Sigmoid colon (tissue), 6 donors: ENCODE measurements at regions not wholly inside any gene's neighbourhood (a gene's known extent, or its start where the extent isn't known, plus 50 kb on each side); places are given as distances from the start of the nearest gene placed in this dataset.
"Not testable (repeated sequence)": the region's sequence is repeated elsewhere in the genome, so short reads cannot be mapped to it uniquely, and the experiment has no call there.

ENCODE experiments used
- DNase-seq: peaks from one replicate; pipeline ENCODE4 v3.0.0-alpha.2; 2019
- H3K27ac ChIP-seq, 4 donors: fragments of 200-600 bp; sonication (generic); one replicate each; pipeline ENCODE4 v1.5.1; 2016 to 2019; ENCODE audit warnings: mild to moderate bottlenecking in 1 of 4
- H3K27me3 ChIP-seq, 3 donors: fragments of 200-600 bp; sonication (generic); one replicate each; pipeline ENCODE4 v1.5.1; 2019; ENCODE audit warnings: mild to moderate bottlenecking in 1 of 3
- H3K36me3 ChIP-seq, 4 donors: fragments of 200-600 bp; sonication (generic); one replicate each; pipeline ENCODE4 v1.5.1; 2016 to 2019
- H3K4me1 ChIP-seq, 4 donors: fragments of 200-600 bp; sonication (generic); one replicate each; pipeline ENCODE4 v1.5.1; 2017 to 2019
- H3K4me3 ChIP-seq, 4 donors: fragments of 200-600 bp; sonication (generic); one replicate each; pipeline ENCODE4 v1.5.1; 2017 to 2019; ENCODE audit warnings: mild to moderate bottlenecking in 2 of 4, moderate library complexity in 1 of 4
- H3K9me3 ChIP-seq, 4 donors: fragments of 200-600 bp in 3 of 4; sonication (generic) in 3 of 4; one replicate each; pipeline versions ENCODE4 v1.5.1 to v1.6.1; 2013 to 2019
- EP300 ChIP-seq, 4 donors: sonication (generic); formaldehyde crosslinking; IDR thresholded peaks; one replicate each; pipeline ENCODE4 v1.6.1; 2017; ENCODE audit warnings: antibody characterized with exemption in 4 of 4
- POLR2A ChIP-seq, 2 donors: fragments of 450-650 bp; IDR thresholded peaks; one replicate each; pipeline ENCODE4 v1.6.1; 2016; ENCODE audit warnings: antibody characterized with exemption in 2 of 2, mild to moderate bottlenecking in 2 of 2, moderate library complexity in 2 of 2
- POLR2AphosphoS5 ChIP-seq, 4 donors: sonication (generic); formaldehyde crosslinking; IDR thresholded peaks; one replicate each; pipeline ENCODE4 v1.6.1; 2017; ENCODE audit warnings: antibody characterized with exemption in 4 of 4
- WGBS, 2 donors: extraction: QIAGEN DNeasy Blood & Tissue Kit; methylation state at CpG; one replicate each; pipeline ENCODE4 v1.1.7; 2013; 5-methylcytosine and 5-hydroxymethylcytosine counted together
- intact Hi-C: fragments of 100-400 bp; cut with DNase I; formaldehyde crosslinking; loops from one replicate; pipeline ENCODE4 v1.15.1; 2023
- TF ChIP-seq, protein P1 (sequence below), 4 experiments: fragments of 450-650 bp in 3 of 4; fragments of 200-600 bp in 1 of 4; IDR thresholded peaks; one replicate each; pipeline ENCODE4 v1.5.1; 2016 to 2019; ENCODE audit warnings: antibody characterized with exemption in 4 of 4, mild to moderate bottlenecking in 3 of 4, moderate library complexity in 2 of 4
- donor health status: healthy with polysubstance abuse.
- donor health status: healthy.

DNA sequence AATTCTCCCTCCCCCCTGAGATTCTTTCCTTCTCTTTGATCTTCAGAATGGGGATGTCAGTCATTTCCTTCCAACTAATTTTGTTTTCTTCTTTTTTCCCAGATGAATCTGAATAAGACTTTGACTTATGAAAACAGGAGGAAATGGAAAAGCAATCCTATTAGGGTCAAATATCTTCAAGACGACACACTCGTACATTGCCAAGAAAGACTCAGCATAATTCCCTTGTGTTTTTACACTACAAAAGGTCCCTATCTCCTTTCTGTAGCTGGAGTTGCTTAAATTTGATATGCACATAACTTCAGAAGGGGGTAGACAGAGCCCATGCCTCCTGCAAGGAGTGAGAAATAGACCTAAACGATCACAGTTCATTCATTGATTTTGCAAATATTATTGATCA lies 230.3 kb upstream of the RBBP8 start:
- H3K9me3 ChIP-seq, result no peaks in the 10 kb centered on the region
- intact Hi-C loops, result no loop called here
- TF ChIP-seq EP300 (IDR thresholded peaks at IDR 0.05) (no peak), POLR2A (IDR thresholded peaks at IDR 0.05) (no peak)

DNA sequence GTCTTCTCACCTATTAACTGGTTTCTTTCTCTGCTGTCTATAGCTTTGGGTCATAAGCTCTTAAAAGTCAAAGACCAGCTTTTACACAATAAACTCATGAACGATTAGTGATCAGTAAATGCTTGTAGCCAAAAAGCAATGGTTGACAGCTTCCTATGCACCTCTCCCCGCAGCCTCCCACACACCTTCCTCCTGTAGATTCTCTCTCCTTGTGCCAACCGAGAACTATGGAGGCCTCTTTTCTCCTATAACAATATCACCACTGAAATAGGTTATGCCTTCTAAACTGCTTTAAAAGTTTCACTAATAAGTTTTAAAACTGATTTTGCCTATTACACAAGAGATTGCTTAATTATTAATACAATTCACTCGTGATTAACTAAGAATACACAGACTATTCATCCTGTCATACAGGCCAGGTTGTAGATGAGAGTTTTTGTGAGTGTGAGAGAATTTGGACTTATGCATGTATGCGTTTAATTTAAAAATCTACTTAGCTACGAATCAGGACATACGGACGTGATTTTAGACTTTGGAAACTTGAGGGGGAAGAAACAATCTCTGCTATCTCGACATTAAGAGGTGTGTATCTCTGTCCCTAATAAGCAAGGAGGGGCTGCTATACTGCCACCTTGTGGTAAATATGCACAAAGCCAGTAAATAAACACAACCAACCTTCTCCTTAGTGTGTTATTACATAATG lies 229.1 kb upstream of the RBBP8 start:
- Histone ChIP-seq H3K36me3 (no peaks in the 10 kb centered on the region), H3K27ac (no peak overlapping the region), H3K4me3 (no peak overlapping the region), H3K4me1 (peaks cover 0 to 22% (median 15%) of the 10 kb centered on the region in 4 donors), H3K27me3 (no peaks in the 10 kb centered on the region), H3K9me3 (no peaks in the 10 kb centered on the region)
- TF ChIP-seq, protein P1, sequence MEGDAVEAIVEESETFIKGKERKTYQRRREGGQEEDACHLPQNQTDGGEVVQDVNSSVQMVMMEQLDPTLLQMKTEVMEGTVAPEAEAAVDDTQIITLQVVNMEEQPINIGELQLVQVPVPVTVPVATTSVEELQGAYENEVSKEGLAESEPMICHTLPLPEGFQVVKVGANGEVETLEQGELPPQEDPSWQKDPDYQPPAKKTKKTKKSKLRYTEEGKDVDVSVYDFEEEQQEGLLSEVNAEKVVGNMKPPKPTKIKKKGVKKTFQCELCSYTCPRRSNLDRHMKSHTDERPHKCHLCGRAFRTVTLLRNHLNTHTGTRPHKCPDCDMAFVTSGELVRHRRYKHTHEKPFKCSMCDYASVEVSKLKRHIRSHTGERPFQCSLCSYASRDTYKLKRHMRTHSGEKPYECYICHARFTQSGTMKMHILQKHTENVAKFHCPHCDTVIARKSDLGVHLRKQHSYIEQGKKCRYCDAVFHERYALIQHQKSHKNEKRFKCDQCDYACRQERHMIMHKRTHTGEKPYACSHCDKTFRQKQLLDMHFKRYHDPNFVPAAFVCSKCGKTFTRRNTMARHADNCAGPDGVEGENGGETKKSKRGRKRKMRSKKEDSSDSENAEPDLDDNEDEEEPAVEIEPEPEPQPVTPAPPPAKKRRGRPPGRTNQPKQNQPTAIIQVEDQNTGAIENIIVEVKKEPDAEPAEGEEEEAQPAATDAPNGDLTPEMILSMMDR (IDR thresholded peaks at IDR 0.05), result peak in 3 of 4 experiments; percentile 59 to 70 (median 63)
- TF ChIP-seq POLR2AphosphoS5 (IDR thresholded peaks at IDR 0.05), result no peak
- no peak for TF ChIP-seq POLR2A (IDR thresholded peaks at IDR 0.05)
- intact Hi-C loops, result no loop called here
- no peak for DNase-seq
- WGBS, 2 donors, result 36 to 50% methylated on average over 9 of the region's 9 CpGs

More for the DNA sequence above, 230.3 kb upstream of the RBBP8 start:
- Histone ChIP-seq H3K4me3 (no peak overlapping the region), H3K36me3 (no peaks in the 10 kb centered on the region), H3K4me1 (peaks cover 0 to 20% (median 15%) of the 10 kb centered on the region in 4 donors), H3K27me3 (no peaks in the 10 kb centered on the region), H3K27ac (no peak overlapping the region)
- WGBS, 2 donors, result 90 to 91% methylated on average over 3 of the region's 3 CpGs
- DNase-seq, result no peak

DNA sequence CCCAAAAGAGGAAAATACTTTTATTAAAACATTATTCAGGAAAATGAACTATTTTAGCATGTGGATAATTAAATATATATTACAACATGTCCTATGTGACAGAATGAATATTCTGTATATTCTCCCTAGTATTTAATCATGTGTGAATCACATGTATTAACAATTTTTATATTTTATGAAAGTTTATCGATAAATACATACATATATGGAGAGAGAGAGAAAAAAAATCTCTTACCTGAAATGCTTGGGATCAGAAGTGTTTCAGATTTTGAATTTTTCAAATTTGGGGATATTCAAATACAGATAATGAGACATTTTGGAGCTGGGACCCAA lies 228.6 kb upstream of the RBBP8 start:
- Histone ChIP-seq H3K27me3 (no peaks in the 10 kb centered on the region), H3K27ac (no peak overlapping the region), H3K9me3 (no peaks in the 10 kb centered on the region), H3K4me3 (no peak overlapping the region), H3K36me3 (no peaks in the 10 kb centered on the region), H3K4me1 (peaks cover 0 to 27% (median 19%) of the 10 kb centered on the region in 4 donors)
- no peak for DNase-seq
- TF ChIP-seq, protein P1 (IDR thresholded peaks at IDR 0.05), result no peak
- TF ChIP-seq POLR2A (IDR thresholded peaks at IDR 0.05), result no peak
- TF ChIP-seq POLR2AphosphoS5 (IDR thresholded peaks at IDR 0.05), result no peak
- no peak for TF ChIP-seq EP300 (IDR thresholded peaks at IDR 0.05)
- WGBS, 2 donors, result 84 to 92% methylated on average over 1 of the region's 1 CpG
- intact Hi-C loops, result no loop called here

DNA sequence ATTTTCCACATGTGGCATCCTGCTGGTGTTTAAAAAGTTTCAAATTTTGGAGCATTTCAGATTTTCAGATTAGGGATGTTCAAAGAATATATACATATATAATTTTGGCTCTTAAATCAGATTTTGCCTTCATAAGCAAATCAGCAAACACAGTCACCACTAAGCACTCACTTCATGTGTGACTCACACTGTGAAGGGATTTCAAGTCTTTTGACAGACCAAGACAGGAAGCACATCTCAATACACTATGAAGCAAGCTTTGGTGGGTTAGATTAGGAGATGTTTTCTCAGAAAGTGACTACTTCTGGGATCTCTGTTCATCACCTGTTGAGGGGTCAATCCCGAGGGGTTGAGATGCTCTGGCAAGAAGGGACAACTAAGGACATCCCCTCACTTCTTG lies 227.8 kb upstream of the RBBP8 start:
- Histone ChIP-seq H3K27ac (no peak overlapping the region), H3K4me1 (peaks cover 0 to 35% (median 27%) of the 10 kb centered on the region in 4 donors), H3K36me3 (no peaks in the 10 kb centered on the region), H3K4me3 (no peak overlapping the region), H3K9me3 (no peaks in the 10 kb centered on the region), H3K27me3 (no peaks in the 10 kb centered on the region)
- WGBS, 2 donors, result 85 to 86% methylated on average over 1 of the region's 1 CpG
- intact Hi-C loops, result no loop called here
- no peak for DNase-seq
- TF ChIP-seq POLR2AphosphoS5 (IDR thresholded peaks at IDR 0.05) (no peak), EP300 (IDR thresholded peaks at IDR 0.05) (no peak), POLR2A (IDR thresholded peaks at IDR 0.05) (no peak)
- TF ChIP-seq, protein P1 (IDR thresholded peaks at IDR 0.05), result no peak

DNA sequence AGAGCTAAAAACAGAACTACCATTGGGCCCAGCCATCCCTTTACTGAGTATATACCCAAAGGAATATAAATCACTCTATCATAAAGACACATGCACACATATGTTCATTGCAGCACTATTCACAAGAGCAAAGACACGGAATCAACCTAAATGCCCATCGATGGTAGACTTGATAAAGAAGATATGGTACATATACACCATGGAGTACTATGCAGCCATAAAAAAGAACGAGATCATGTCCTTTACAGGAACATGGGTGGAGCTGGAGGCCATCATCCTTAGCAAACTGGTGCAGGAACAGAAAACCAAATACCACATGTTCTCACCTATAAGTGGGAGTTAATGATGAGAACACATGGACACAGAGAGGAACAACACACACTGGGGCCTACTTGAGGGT lies 227.1 kb upstream of the RBBP8 start:
- peaks cover 0 to 36% (median 29%) of the 10 kb centered on the region in 4 donors for H3K4me1 ChIP-seq
- H3K36me3 ChIP-seq, DNase-seq, H3K4me3 ChIP-seq, H3K27ac ChIP-seq, H3K27me3 ChIP-seq, intact Hi-C loops, H3K9me3 ChIP-seq: not testable (repeated sequence)
- 93 to 96% methylated on average over 3 of the region's 3 CpGs for WGBS, 2 donors
